ENCODE measurements at regions not wholly inside any gene's neighbourhood (a gene's known extent, or its start where the extent isn't known, plus 50 kb on each side); places are given as distances from the start of the nearest gene placed in this dataset.

DNA sequence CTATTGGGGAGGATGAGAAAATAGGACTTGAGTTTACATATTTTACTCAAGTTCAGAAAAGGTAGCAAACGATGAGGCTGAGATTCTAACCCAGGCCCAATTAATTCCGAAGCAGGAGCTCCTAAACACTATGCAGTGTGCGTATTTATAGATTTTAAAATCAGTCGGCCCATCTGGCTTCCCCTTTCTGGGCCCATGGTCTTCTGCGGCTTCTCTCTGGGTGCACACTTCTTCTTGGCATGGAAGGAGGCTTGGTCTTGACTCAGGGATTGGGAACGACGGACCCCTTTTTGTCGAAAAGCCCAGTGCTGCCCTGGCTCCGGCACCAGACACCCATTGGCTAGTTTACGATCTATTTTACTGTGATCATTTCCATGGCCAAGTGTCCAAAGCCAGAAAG, 1433.8 kb downstream of the BRD1 start:
- Histone ChIP-seq H3K4ac (ENCODE audit: low read length) (no peak overlapping the region), H3K14ac (ENCODE audit: low read length) (no peak overlapping the region), H3K27ac (replicated peaks; ENCODE audit: low read length) (no peak overlapping the region), H4K8ac (ENCODE audit: low read depth, low read length) (no peak overlapping the region), H3K18ac (ENCODE audit: low read length) (no peak overlapping the region), H2BK12ac (ENCODE audit: low read length) (no peak overlapping the region), H2BK15ac (ENCODE audit: low read length) (no peak overlapping the region), H2AFZ (ENCODE audit: low read length) (no peak overlapping the region), H3K4me3 (ENCODE audit: low read length in 2 of 2) (no peak overlapping the region), H3K9me3 (replicated peaks in 1 of 2; ENCODE audit: control insufficient read depth in 2 of 2, insufficient read depth in 1 of 2, low read depth in 1 of 2, low read length in 2 of 2) (no peaks in the 10 kb centered on the region), H3K4me2 (ENCODE audit: insufficient read depth, low read length, poor library complexity, severe bottlenecking) (no peak overlapping the region), H2AK5ac (ENCODE audit: low read depth, low read length) (no peak overlapping the region), H3K79me1 (ENCODE audit: low read depth, low read length) (no peaks in the 10 kb centered on the region), H3K36me3 (replicated peaks in 1 of 2; ENCODE audit: control insufficient read depth in 2 of 2, insufficient read depth in 2 of 2, low read length in 2 of 2) (no peaks in the 10 kb centered on the region), H3K23ac (ENCODE audit: low read depth, low read length, poor library complexity) (no peak overlapping the region), H3K27me3 (ENCODE audit: control insufficient read depth in 3 of 3, insufficient read depth in 3 of 3, low read depth in 1 of 3, low read length in 3 of 3) (no peaks in the 10 kb centered on the region), H4K91ac (ENCODE audit: low read depth, low read length, poor library complexity) (no peak overlapping the region), H2BK120ac (ENCODE audit: low read depth, low read length) (no peak overlapping the region), H2BK5ac (ENCODE audit: low read length) (no peak overlapping the region), H3K9ac (ENCODE audit: low read depth, low read length, poor library complexity) (no peak overlapping the region), H3K4me1 (ENCODE audit: control insufficient read depth in 2 of 2, insufficient read depth in 1 of 2, low read depth in 1 of 2, low read length in 2 of 2) (peaks cover 0 to 2% of the 10 kb centered on the region in 2 donors)
- WGBS, 2 donors (ENCODE audit: extremely low coverage in 2 of 2, insufficient read length in 2 of 2, insufficient replicate concordance in 1 of 2): no CpG with 5 or more reads among the region's 10 CpGs
- no peak for DNase-seq (ENCODE audit: low spot score)

DNA sequence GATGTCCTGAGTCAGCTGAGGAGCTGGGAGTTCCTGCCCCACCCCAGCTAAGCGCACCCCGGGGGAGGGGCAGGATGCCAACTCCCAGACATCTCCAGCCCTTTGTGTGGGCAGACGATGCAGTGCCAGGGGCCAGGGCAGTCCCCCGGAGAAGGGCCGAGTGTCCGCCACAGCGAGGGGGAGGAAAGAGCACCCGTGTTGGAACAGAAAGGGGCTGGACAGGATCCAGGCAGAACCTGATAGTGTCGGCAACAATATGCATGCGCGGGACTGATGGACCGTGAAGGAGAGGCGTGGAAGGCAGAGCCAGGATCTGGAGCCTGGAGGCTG, 1434.7 kb downstream of the BRD1 start:
- no peak overlapping the region for H4K91ac ChIP-seq (ENCODE audit: low read depth, low read length, poor library complexity)
- no peak overlapping the region for H2AK5ac ChIP-seq (ENCODE audit: low read depth, low read length)
- H3K9me3 ChIP-seq (replicated peaks in 1 of 2; ENCODE audit: control insufficient read depth in 2 of 2, insufficient read depth in 1 of 2, low read depth in 1 of 2, low read length in 2 of 2): no peaks in the 10 kb centered on the region
- H3K27me3 ChIP-seq (ENCODE audit: control insufficient read depth in 3 of 3, insufficient read depth in 3 of 3, low read depth in 1 of 3, low read length in 3 of 3): no peaks in the 10 kb centered on the region
- H2BK5ac ChIP-seq (ENCODE audit: low read length): no peak overlapping the region
- no peak overlapping the region for H3K18ac ChIP-seq (ENCODE audit: low read length)
- no peak overlapping the region for H2AFZ ChIP-seq (ENCODE audit: low read length)
- H2BK15ac ChIP-seq (ENCODE audit: low read length): no peak overlapping the region
- H3K4ac ChIP-seq (ENCODE audit: low read length): no peak overlapping the region
- no peak overlapping the region for H3K14ac ChIP-seq (ENCODE audit: low read length)
- H3K23ac ChIP-seq (ENCODE audit: low read depth, low read length, poor library complexity): no peak overlapping the region
- no CpG with 5 or more reads among the region's 13 CpGs for whole genome bisulfite sequencing, 2 donors (ENCODE audit: extremely low coverage in 2 of 2, insufficient read length in 2 of 2, insufficient replicate concordance in 1 of 2)
- H3K79me1 ChIP-seq (ENCODE audit: low read depth, low read length): no peaks in the 10 kb centered on the region
- H3K4me2 ChIP-seq (ENCODE audit: insufficient read depth, low read length, poor library complexity, severe bottlenecking): no peak overlapping the region
- DNase-seq (ENCODE audit: low spot score): no peak
- peaks cover 0 to 2% of the 10 kb centered on the region in 2 donors for H3K4me1 ChIP-seq (ENCODE audit: control insufficient read depth in 2 of 2, insufficient read depth in 1 of 2, low read depth in 1 of 2, low read length in 2 of 2)
- no peaks in the 10 kb centered on the region for H3K36me3 ChIP-seq (replicated peaks in 1 of 2; ENCODE audit: control insufficient read depth in 2 of 2, insufficient read depth in 2 of 2, low read length in 2 of 2)
- no peak overlapping the region for H3K4me3 ChIP-seq (ENCODE audit: low read length in 2 of 2)
- H2BK120ac ChIP-seq (ENCODE audit: low read depth, low read length): no peak overlapping the region
- H3K27ac ChIP-seq (replicated peaks; ENCODE audit: low read length): no peak overlapping the region
- no peak overlapping the region for H2BK12ac ChIP-seq (ENCODE audit: low read length)
- H4K8ac ChIP-seq (ENCODE audit: low read depth, low read length): no peak overlapping the region
- no peak overlapping the region for H3K9ac ChIP-seq (ENCODE audit: low read depth, low read length, poor library complexity)

DNA sequence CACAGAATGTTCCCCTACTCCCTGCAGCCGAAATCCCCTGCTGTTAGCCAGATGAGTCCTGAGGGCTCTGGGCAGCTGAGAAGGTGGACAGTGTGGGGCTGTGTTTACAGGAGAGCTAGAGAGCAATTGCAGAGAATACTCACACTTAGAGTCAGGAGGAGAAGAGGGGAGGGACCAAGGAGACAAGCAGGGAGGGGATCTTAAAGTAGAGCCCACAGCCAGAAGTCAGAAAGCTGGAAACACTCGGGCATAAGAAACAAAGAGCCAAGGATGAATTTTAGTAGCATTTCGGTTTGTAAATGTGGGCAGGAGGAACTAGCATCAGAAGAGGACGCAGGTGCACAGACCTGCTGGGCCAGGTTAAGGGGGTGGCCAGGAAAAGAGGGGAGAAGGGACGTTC, 1435.9 kb downstream of the BRD1 start:
- Histone ChIP-seq H3K18ac (ENCODE audit: low read length) (no peak overlapping the region), H2BK120ac (ENCODE audit: low read depth, low read length) (no peak overlapping the region), H3K9me3 (replicated peaks in 1 of 2; ENCODE audit: control insufficient read depth in 2 of 2, insufficient read depth in 1 of 2, low read depth in 1 of 2, low read length in 2 of 2) (no peaks in the 10 kb centered on the region), H4K8ac (ENCODE audit: low read depth, low read length) (no peak overlapping the region), H3K27ac (replicated peaks; ENCODE audit: low read length) (no peak overlapping the region), H3K23ac (ENCODE audit: low read depth, low read length, poor library complexity) (no peak overlapping the region), H3K4ac (ENCODE audit: low read length) (no peak overlapping the region), H2BK12ac (ENCODE audit: low read length) (no peak overlapping the region), H2BK5ac (ENCODE audit: low read length) (no peak overlapping the region), H3K9ac (ENCODE audit: low read depth, low read length, poor library complexity) (no peak overlapping the region), H3K14ac (ENCODE audit: low read length) (no peak overlapping the region), H3K4me3 (ENCODE audit: low read length in 2 of 2) (no peak overlapping the region), H3K36me3 (replicated peaks in 1 of 2; ENCODE audit: control insufficient read depth in 2 of 2, insufficient read depth in 2 of 2, low read length in 2 of 2) (no peaks in the 10 kb centered on the region), H3K27me3 (ENCODE audit: control insufficient read depth in 3 of 3, insufficient read depth in 3 of 3, low read depth in 1 of 3, low read length in 3 of 3) (no peaks in the 10 kb centered on the region), H2BK15ac (ENCODE audit: low read length) (no peak overlapping the region), H3K79me1 (ENCODE audit: low read depth, low read length) (no peaks in the 10 kb centered on the region), H2AK5ac (ENCODE audit: low read depth, low read length) (no peak overlapping the region), H3K4me1 (ENCODE audit: control insufficient read depth in 2 of 2, insufficient read depth in 1 of 2, low read depth in 1 of 2, low read length in 2 of 2) (peaks cover 0 to 2% of the 10 kb centered on the region in 2 donors), H4K91ac (ENCODE audit: low read depth, low read length, poor library complexity) (no peak overlapping the region), H3K4me2 (ENCODE audit: insufficient read depth, low read length, poor library complexity, severe bottlenecking) (no peak overlapping the region), H2AFZ (ENCODE audit: low read length) (no peak overlapping the region)
- WGBS, 2 donors (ENCODE audit: extremely low coverage in 2 of 2, insufficient read length in 2 of 2, insufficient replicate concordance in 1 of 2): no CpG with 5 or more reads among the region's 5 CpGs
- no peak for DNase-seq (ENCODE audit: low spot score)

DNA sequence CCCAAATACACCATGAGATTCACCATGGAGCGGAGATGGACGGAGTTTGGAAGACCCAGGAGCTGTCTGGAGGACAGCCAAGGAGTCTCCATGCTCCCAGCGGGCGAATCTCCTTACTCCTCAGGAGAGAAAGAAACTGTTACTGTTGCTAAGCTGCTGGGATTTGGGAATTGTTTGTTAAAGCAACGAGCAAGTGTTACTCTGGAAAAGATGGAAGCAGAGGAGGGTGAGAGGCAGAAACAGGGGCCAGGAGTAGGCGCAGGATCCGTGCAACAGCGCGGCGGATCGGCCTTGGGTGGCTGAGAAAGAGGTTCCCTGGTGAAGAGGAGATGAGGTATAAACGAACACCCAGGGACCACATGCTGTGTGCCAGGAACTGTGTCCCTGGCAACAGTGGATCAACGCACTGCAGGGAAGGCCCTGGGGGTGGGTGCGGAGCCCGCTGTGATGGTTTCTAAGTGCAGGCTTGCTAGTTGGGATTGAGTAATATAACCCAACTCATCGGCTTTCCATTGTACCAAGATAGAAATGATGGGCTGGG, 1436.4 kb downstream of the BRD1 start:
- Histone ChIP-seq H4K91ac (ENCODE audit: low read depth, low read length, poor library complexity) (no peak overlapping the region), H3K4ac (ENCODE audit: low read length) (no peak overlapping the region), H2AFZ (ENCODE audit: low read length) (no peak overlapping the region), H2BK5ac (ENCODE audit: low read length) (no peak overlapping the region), H3K27ac (replicated peaks; ENCODE audit: low read length) (no peak overlapping the region), H2BK15ac (ENCODE audit: low read length) (no peak overlapping the region), H3K4me1 (ENCODE audit: control insufficient read depth in 2 of 2, insufficient read depth in 1 of 2, low read depth in 1 of 2, low read length in 2 of 2) (peaks cover 0 to 2% of the 10 kb centered on the region in 2 donors), H4K8ac (ENCODE audit: low read depth, low read length) (no peak overlapping the region), H3K4me3 (ENCODE audit: low read length in 2 of 2) (no peak overlapping the region), H2BK120ac (ENCODE audit: low read depth, low read length) (no peak overlapping the region), H3K18ac (ENCODE audit: low read length) (no peak overlapping the region), H3K36me3 (replicated peaks in 1 of 2; ENCODE audit: control insufficient read depth in 2 of 2, insufficient read depth in 2 of 2, low read length in 2 of 2) (no peaks in the 10 kb centered on the region), H3K27me3 (ENCODE audit: control insufficient read depth in 3 of 3, insufficient read depth in 3 of 3, low read depth in 1 of 3, low read length in 3 of 3) (no peaks in the 10 kb centered on the region), H3K14ac (ENCODE audit: low read length) (no peak overlapping the region), H3K9ac (ENCODE audit: low read depth, low read length, poor library complexity) (no peak overlapping the region), H3K23ac (ENCODE audit: low read depth, low read length, poor library complexity) (no peak overlapping the region), H2BK12ac (ENCODE audit: low read length) (no peak overlapping the region), H3K9me3 (replicated peaks in 1 of 2; ENCODE audit: control insufficient read depth in 2 of 2, insufficient read depth in 1 of 2, low read depth in 1 of 2, low read length in 2 of 2) (no peaks in the 10 kb centered on the region), H2AK5ac (ENCODE audit: low read depth, low read length) (no peak overlapping the region), H3K4me2 (ENCODE audit: insufficient read depth, low read length, poor library complexity, severe bottlenecking) (no peak overlapping the region), H3K79me1 (ENCODE audit: low read depth, low read length) (no peaks in the 10 kb centered on the region)
- whole genome bisulfite sequencing, 2 donors (ENCODE audit: extremely low coverage in 2 of 2, insufficient read length in 2 of 2, insufficient replicate concordance in 1 of 2): no CpG with 5 or more reads among the region's 16 CpGs
- DNase-seq (ENCODE audit: low spot score): no peak
